ENCODE measurements at regions not wholly inside any gene's neighbourhood (a gene's known extent, or its start where the extent isn't known, plus 50 kb on each side); places are given as distances from the start of the nearest gene placed in this dataset.

- TF ChIP-seq TEAD4 (IDR thresholded peaks at IDR 0.05; ENCODE audit: low read depth, low read length) (no peak), POLR2AphosphoS5 (IDR thresholded peaks at IDR 0.05; ENCODE audit: low read depth, low read length) (no peak), SAP30 (IDR thresholded peaks at IDR 0.05; ENCODE audit: insufficient read depth, insufficient replicate concordance, low read length) (no peak), CREB1 (IDR thresholded peaks at IDR 0.05) (no peak), RBBP5 (IDR thresholded peaks at IDR 0.05; ENCODE audit: borderline replicate concordance, low read depth, low read length) (no peak)
These were observed 350.1 kb upstream of the MCTP2 start (continued) for GRCh38 chr15:93881310-93881709.

Data from H1 (cell line).